ACC112 (cell line): ENCODE measurements at regions not wholly inside any gene's neighbourhood (a gene's known extent, or its start where the extent isn't known, plus 50 kb on each side); places are given as distances from the start of the nearest gene placed in this dataset.

Source experiments
- H2AFZ ChIP-seq: fragments of 200-600 bp; sonication (generic); one replicate; pipeline ENCODE4 v1.6.0; 2017; ENCODE audit warnings: antibody characterized with exemption, low read length; ENCODE audit not compliant: unreplicated experiment
- H3K27ac ChIP-seq: fragments of 200-600 bp; sonication (generic); 2 replicates; pipeline ENCODE4 v1.5.1; 2014; ENCODE audit warnings: low read depth, mild to moderate bottlenecking, antibody characterized with exemption, low read length, moderate library complexity
- H3K27me3 ChIP-seq: fragments of 200-600 bp; sonication (generic); 2 replicates; pipeline ENCODE4 v1.6.1; 2014; ENCODE audit warnings: mild to moderate bottlenecking, antibody characterized with exemption, low read length, moderate library complexity, mixed read lengths; ENCODE audit not compliant: insufficient read depth
- H3K36me3 ChIP-seq: fragments of 200-600 bp; sonication (generic); 2 replicates; pipeline ENCODE4 v1.6.1; 2016; ENCODE audit warnings: mild to moderate bottlenecking, antibody characterized with exemption, low read length, moderate library complexity, mixed read lengths; ENCODE audit not compliant: insufficient read depth
- H3K4me1 ChIP-seq: fragments of 200-600 bp; sonication (generic); one replicate; pipeline ENCODE4 v1.6.1; 2016; ENCODE audit warnings: low read length, mixed read lengths; ENCODE audit not compliant: insufficient read depth, unreplicated experiment, control insufficient read depth
- H3K4me3 ChIP-seq: fragments of 200-600 bp; sonication (generic); 2 replicates; pipeline ENCODE4 v1.5.1; 2014; ENCODE audit warnings: mild to moderate bottlenecking, low read depth, low read length
- H3K79me2 ChIP-seq: fragments of 200-600 bp; sonication (generic); one replicate; pipeline ENCODE4 v1.6.0; 2016; ENCODE audit warnings: low read length; ENCODE audit not compliant: control insufficient read depth, unreplicated experiment, insufficient read depth

DNA sequence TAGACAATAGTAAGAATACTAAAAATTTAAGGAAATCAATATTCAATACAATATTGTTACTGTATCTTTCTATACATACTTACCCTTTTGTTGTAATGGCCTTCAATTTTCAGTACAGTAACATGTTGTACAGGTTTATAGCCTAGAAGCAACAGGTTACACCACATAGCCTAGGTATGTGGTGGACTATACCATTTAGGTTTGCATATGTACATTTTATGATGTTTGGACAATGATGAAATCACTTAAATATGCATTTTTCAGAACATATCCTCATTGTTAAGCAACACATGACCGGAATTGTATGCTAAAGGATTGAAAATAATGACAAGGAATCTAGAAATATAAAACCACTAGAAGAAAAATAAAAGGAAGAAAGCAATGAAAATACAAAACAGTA lies 611.4 kb downstream of the DACH1 start:
- H3K27ac ChIP-seq = no peak overlapping the region
- no peaks in the 10 kb centered on the region for H3K79me2 ChIP-seq
- H3K36me3 ChIP-seq = no peaks in the 10 kb centered on the region
- no peak overlapping the region for H2AFZ ChIP-seq
- H3K4me1 ChIP-seq = no peaks in the 10 kb centered on the region
- H3K27me3 ChIP-seq = no peaks in the 10 kb centered on the region
- no peak overlapping the region for H3K4me3 ChIP-seq

DNA sequence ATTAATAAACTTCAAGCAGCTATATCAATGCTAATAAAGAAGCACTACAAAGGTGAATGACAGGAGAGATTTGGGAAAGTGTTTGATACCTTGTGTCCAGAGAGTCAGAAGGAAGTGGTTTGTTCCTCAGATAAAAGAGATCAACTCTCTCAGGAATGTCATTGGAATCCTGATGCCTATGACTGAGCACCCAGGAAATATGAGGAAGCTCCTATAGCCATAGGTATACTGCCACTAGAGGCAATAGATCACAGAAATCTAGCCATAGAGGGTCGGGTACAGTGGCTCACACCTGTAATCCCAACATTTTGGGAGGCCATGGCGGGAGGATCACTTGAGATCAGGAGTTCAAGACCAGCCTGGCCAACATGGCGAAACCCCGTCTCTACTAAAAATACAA lies 612.6 kb downstream of the DACH1 start:
- Histone ChIP-seq H3K27me3 (no peaks in the 10 kb centered on the region), H3K79me2 (no peaks in the 10 kb centered on the region), H3K27ac (no peak overlapping the region), H3K36me3 (no peaks in the 10 kb centered on the region), H3K4me3 (no peak overlapping the region), H2AFZ (no peak overlapping the region), H3K4me1 (no peaks in the 10 kb centered on the region)

DNA sequence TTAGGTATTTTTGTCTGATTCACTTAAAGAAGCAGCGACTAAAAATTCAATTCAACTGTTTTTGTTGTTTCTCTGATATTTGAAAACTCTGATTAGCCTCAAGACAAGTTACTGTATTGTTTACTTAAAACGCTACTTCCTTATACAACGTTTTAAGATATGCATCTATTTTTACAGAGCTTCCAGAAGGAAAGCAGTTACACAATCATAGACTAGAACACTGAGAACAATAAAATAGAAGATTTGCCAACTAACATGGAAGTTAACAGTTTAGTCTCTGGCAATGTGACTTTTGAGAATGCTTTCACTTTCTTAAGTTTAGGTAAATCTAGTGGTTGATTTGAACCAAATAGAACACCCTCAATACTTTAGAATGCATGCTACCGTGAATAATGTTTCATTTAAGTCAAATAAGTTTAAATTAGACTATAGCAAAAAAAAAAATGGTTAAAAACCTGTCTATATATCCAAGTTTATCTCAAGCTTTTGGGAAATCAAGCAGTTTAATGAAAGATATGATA lies 614.8 kb downstream of the DACH1 start:
- H3K4me1 ChIP-seq = no peaks in the 10 kb centered on the region
- no peaks in the 10 kb centered on the region for H3K79me2 ChIP-seq
- H3K27me3 ChIP-seq = no peaks in the 10 kb centered on the region
- no peaks in the 10 kb centered on the region for H3K36me3 ChIP-seq
- no peak overlapping the region for H2AFZ ChIP-seq
- no peak overlapping the region for H3K4me3 ChIP-seq
- H3K27ac ChIP-seq = no peak overlapping the region

- no peaks in the 10 kb centered on the region for H3K27me3 ChIP-seq
- H3K27ac ChIP-seq = no peak overlapping the region
- H3K4me1 ChIP-seq = no peaks in the 10 kb centered on the region
- no peaks in the 10 kb centered on the region for H3K36me3 ChIP-seq
- H3K79me2 ChIP-seq = no peaks in the 10 kb centered on the region
- H2AFZ ChIP-seq = no peak overlapping the region
- H3K4me3 ChIP-seq = no peak overlapping the region
Observed at GRCh38 chr13:71251292-71251951, 615.6 kb downstream of the DACH1 start.

DNA sequence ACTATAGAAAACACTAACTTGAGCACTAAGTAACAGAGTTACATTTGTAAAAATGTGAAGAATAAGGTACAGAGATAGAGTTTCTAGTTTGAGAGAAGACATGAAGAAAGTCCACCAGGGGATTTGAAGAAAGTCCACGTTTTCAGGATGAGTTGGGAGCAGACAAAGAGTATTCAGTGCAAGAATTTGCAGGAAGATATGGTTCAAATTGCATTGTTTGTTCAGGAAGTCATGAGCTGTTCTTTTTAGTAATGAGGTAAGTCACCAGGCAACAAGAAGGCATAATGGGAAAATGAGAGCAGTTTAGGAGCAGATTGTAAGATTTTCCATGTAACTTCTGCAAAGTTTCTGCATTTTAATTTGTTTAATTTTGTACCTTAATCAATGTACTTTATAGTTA lies 618.0 kb downstream of the DACH1 start:
- Histone ChIP-seq H3K79me2 (no peaks in the 10 kb centered on the region), H3K4me3 (no peak overlapping the region), H3K27me3 (no peaks in the 10 kb centered on the region), H3K4me1 (no peaks in the 10 kb centered on the region), H2AFZ (no peak overlapping the region), H3K27ac (no peak overlapping the region), H3K36me3 (no peaks in the 10 kb centered on the region)

- H3K36me3 ChIP-seq = no peaks in the 10 kb centered on the region
- no peak overlapping the region for H2AFZ ChIP-seq
- no peaks in the 10 kb centered on the region for H3K27me3 ChIP-seq
- no peak overlapping the region for H3K4me3 ChIP-seq
- H3K79me2 ChIP-seq = no peaks in the 10 kb centered on the region
- H3K27ac ChIP-seq = no peak overlapping the region
- H3K4me1 ChIP-seq = no peaks in the 10 kb centered on the region
Observed at GRCh38 chr13:71244161-71244560, 622.8 kb downstream of the DACH1 start.

DNA sequence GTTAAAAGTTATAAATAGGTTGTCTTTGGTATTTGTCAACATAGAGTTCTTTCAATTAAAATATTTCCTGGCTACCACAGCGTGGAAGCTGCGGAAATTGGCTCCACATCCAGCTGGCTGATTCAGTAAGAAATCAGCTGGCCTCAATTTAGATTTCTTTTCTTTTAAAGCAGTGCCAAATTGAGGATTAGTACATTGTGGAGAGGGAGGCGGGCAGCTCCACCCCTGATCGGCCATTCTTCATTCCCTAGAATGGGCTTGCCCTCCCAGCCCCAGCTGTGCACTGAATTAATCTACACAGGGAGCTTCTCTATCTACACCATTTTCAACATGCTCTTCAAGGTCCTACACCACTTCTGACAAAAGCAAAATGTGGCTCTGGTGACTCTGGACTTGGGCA lies 624.8 kb downstream of the DACH1 start:
- Histone ChIP-seq H3K27me3 (no peaks in the 10 kb centered on the region), H2AFZ (no peak overlapping the region), H3K36me3 (no peaks in the 10 kb centered on the region), H3K79me2 (no peaks in the 10 kb centered on the region), H3K4me1 (no peaks in the 10 kb centered on the region), H3K4me3 (no peak overlapping the region), H3K27ac (no peak overlapping the region)

- H3K27ac ChIP-seq = no peak overlapping the region
- H3K4me3 ChIP-seq = no peak overlapping the region
- no peaks in the 10 kb centered on the region for H3K4me1 ChIP-seq
- H3K79me2 ChIP-seq = no peaks in the 10 kb centered on the region
- H3K27me3 ChIP-seq = no peaks in the 10 kb centered on the region
- H2AFZ ChIP-seq = no peak overlapping the region
- no peaks in the 10 kb centered on the region for H3K36me3 ChIP-seq
Observed at GRCh38 chr13:71240911-71241310, 626.1 kb downstream of the DACH1 start.

DNA sequence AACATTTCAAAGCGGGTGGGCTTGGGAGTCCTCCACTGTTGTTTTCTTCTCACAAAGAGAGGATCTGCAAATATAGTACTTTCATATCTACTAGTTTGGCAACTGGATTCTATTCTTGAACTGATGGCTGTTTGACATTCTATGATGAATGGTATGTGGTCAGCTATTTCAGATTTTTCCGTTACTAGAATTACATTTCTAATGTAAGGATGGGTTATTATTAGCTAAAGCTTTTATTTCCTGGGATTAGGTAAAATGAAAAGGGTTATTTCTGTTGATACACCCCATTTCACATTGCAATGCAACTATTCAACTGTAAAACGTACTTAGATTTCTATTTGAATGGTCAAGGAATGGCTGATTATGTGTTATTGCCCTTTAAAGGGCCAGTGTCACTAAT lies 629.7 kb downstream of the DACH1 start:
- H3K4me3 ChIP-seq = no peak overlapping the region
- H3K27me3 ChIP-seq = no peaks in the 10 kb centered on the region
- no peaks in the 10 kb centered on the region for H3K4me1 ChIP-seq
- H3K27ac ChIP-seq = no peak overlapping the region
- no peak overlapping the region for H2AFZ ChIP-seq
- no peaks in the 10 kb centered on the region for H3K36me3 ChIP-seq
- H3K79me2 ChIP-seq = no peaks in the 10 kb centered on the region

GRCh38 chr13:71219698-71220415 lies 647.1 kb downstream of the DACH1 start:
- Histone ChIP-seq H2AFZ (no peak overlapping the region), H3K27ac (no peak overlapping the region), H3K27me3 (no peaks in the 10 kb centered on the region), H3K4me3 (no peak overlapping the region), H3K79me2 (no peaks in the 10 kb centered on the region), H3K4me1 (no peaks in the 10 kb centered on the region), H3K36me3 (no peaks in the 10 kb centered on the region)

DNA sequence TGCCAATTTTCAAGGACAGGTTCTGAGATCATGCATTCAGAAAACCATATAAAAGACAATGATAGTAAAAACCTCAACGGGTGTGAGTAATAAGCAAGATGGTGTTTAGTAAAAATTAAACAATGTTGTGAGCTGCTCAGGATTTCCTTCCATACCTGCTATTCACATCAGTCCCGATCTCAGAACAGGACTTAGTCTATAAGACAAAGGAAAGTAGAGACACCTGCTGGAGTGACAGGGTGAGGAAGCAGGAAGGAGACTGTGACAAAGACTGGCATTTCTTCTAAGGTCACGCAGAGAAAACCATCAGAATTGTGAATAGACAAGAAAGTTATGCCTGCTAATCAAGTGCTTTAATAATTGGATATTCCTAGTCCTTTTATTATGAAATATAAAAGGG lies 648.0 kb downstream of the DACH1 start:
- H3K27me3 ChIP-seq = no peaks in the 10 kb centered on the region
- H3K4me1 ChIP-seq = no peaks in the 10 kb centered on the region
- H3K36me3 ChIP-seq = no peaks in the 10 kb centered on the region
- no peaks in the 10 kb centered on the region for H3K79me2 ChIP-seq
- no peak overlapping the region for H3K4me3 ChIP-seq
- no peak overlapping the region for H2AFZ ChIP-seq
- no peak overlapping the region for H3K27ac ChIP-seq
